ENCODE measurements at regions not wholly inside any gene's neighbourhood (a gene's known extent, or its start where the extent isn't known, plus 50 kb on each side); places are given as distances from the start of the nearest gene placed in this dataset.

- Histone ChIP-seq H3K9me3 (ENCODE audit: control insufficient read depth, insufficient read depth, low read depth, low read length) (no peaks in the 10 kb centered on the region), H3K27ac (ENCODE audit: extremely low read depth, low read depth, low read length) (peak overlapping the region; percentile 84), H3K4me1 (ENCODE audit: control insufficient read depth, insufficient read depth, low read length) (peaks cover 16% of the 10 kb centered on the region; the same call in 1 of the 2 replicates), H3K36me3 (ENCODE audit: control insufficient read depth in 2 of 2, insufficient read depth in 1 of 2, low read length in 2 of 2) (no peaks in the 10 kb centered on the region), H3K4me3 (ENCODE audit: low read depth, low read length) (no peak overlapping the region)
- CTCF ChIA-PET = no interaction called here
- POLR2A ChIA-PET = interaction anchor here (1.6 kb wide), 1 partner anchor 35 kb away, joined by 4 read pairs; no protein-coding TSS in a partner anchor
- TF ChIP-seq ZNF768 (tag by site-specific recombination; IDR thresholded peaks at IDR 0.05) = no peak
- TF ChIP-seq ZNF514 (tag by site-specific recombination; IDR thresholded peaks at IDR 0.05) = no peak
- TF ChIP-seq ZNF266 (tag by site-specific recombination; IDR thresholded peaks at IDR 0.05; ENCODE audit: low read depth) = no peak
- TF ChIP-seq ZNF501 (tag by site-specific recombination; IDR thresholded peaks at IDR 0.05) = no peak
- peak; percentile 84 for TF ChIP-seq ZNF366 (tag by site-specific recombination; conservative IDR thresholded peaks at IDR 0.05)
- no peak for TF ChIP-seq ZNF530 (tag by site-specific recombination; IDR thresholded peaks at IDR 0.05; ENCODE audit: low read depth)
- no peak for TF ChIP-seq ZNF324 (tag by site-specific recombination; IDR thresholded peaks at IDR 0.05)
- no peak for TF ChIP-seq ZNF169 (tag by site-specific recombination; IDR thresholded peaks at IDR 0.05)
- TF ChIP-seq ZNF560 (tag by site-specific recombination; IDR thresholded peaks at IDR 0.05; ENCODE audit: borderline replicate concordance) = no peak
- TF ChIP-seq ZNF426 (tag by site-specific recombination; IDR thresholded peaks at IDR 0.05) = no peak
- no peak for TF ChIP-seq ZNF394 (tag by site-specific recombination; IDR thresholded peaks at IDR 0.05; ENCODE audit: borderline replicate concordance)
- peak; percentile 42 for TF ChIP-seq IKZF3 (tag by site-specific recombination; IDR thresholded peaks at IDR 0.05)
- 0 out of 2 replicates have a peak, but pooled peaks have one; percentile 0 for TF ChIP-seq SP2 (tag by site-specific recombination; IDR thresholded peaks at IDR 0.05)
- no peak for TF ChIP-seq ZNF621 (tag by site-specific recombination; IDR thresholded peaks at IDR 0.05)
- TF ChIP-seq ZNF600 (tag by site-specific recombination; IDR thresholded peaks at IDR 0.05) = no peak
- no peak for TF ChIP-seq SALL2 (tag by site-specific recombination; IDR thresholded peaks at IDR 0.05; ENCODE audit: borderline replicate concordance)
- TF ChIP-seq MYNN (tag by site-specific recombination; IDR thresholded peaks at IDR 0.05; ENCODE audit: borderline replicate concordance) = no peak
- TF ChIP-seq KLF8 (tag by site-specific recombination; IDR thresholded peaks at IDR 0.05) = peak; percentile 39; the same call in 1 of the 2 replicates
- peak; percentile 35 for TF ChIP-seq ZNF629 (tag by site-specific recombination; IDR thresholded peaks at IDR 0.05)
- no peak for TF ChIP-seq ZNF292 (tag by site-specific recombination; IDR thresholded peaks at IDR 0.05; ENCODE audit: borderline replicate concordance, low read depth)
- TF ChIP-seq ZNF677 (tag by site-specific recombination; IDR thresholded peaks at IDR 0.05) = no peak
- no peak for TF ChIP-seq HIC1 (tag by site-specific recombination; IDR thresholded peaks at IDR 0.05)
- TF ChIP-seq ZNF416 (tag by site-specific recombination; IDR thresholded peaks at IDR 0.05) = no peak
- TF ChIP-seq ZNF335 (tag by site-specific recombination; conservative IDR thresholded peaks at IDR 0.05) = peak; percentile 35; the same call in 1 of the 2 replicates
- TF ChIP-seq OSR2 (tag by site-specific recombination; IDR thresholded peaks at IDR 0.05) = no peak
- TF ChIP-seq ZNF510 (tag by site-specific recombination; IDR thresholded peaks at IDR 0.05; ENCODE audit: insufficient replicate concordance) = peak; percentile 17
- no peak for TF ChIP-seq ZNF114 (tag by site-specific recombination; IDR thresholded peaks at IDR 0.05)
- TF ChIP-seq PRDM6 (tag by site-specific recombination; IDR thresholded peaks at IDR 0.05) = no peak; the same call in 1 of the 2 replicates
- TF ChIP-seq ZEB2 (tag by site-specific recombination; IDR thresholded peaks at IDR 0.05) = peak; percentile 41; the same call in 1 of the 2 replicates
- peak; percentile 69 for TF ChIP-seq SP7 (tag by site-specific recombination; IDR thresholded peaks at IDR 0.05)
- TF ChIP-seq REPIN1 (tag by site-specific recombination; IDR thresholded peaks at IDR 0.05; ENCODE audit: low read depth) = no peak
- no peak for TF ChIP-seq ZNF138 (tag by site-specific recombination; IDR thresholded peaks at IDR 0.05; ENCODE audit: borderline replicate concordance)
- TF ChIP-seq HOXC10 (CRISPR knock-in tag; IDR thresholded peaks at IDR 0.05) = no peak
These were observed 369.8 kb downstream of the CSNK1G3 start for GRCh38 chr5:123881759-123882244.

Measured in HEK293 (cell line).